ENCODE measurements at regions not wholly inside any gene's neighbourhood (a gene's known extent, or its start where the extent isn't known, plus 50 kb on each side); places are given as distances from the start of the nearest gene placed in this dataset.
A peak's percentile ranks its signal among the peaks of the same experiment; 100 is the strongest.

DNA sequence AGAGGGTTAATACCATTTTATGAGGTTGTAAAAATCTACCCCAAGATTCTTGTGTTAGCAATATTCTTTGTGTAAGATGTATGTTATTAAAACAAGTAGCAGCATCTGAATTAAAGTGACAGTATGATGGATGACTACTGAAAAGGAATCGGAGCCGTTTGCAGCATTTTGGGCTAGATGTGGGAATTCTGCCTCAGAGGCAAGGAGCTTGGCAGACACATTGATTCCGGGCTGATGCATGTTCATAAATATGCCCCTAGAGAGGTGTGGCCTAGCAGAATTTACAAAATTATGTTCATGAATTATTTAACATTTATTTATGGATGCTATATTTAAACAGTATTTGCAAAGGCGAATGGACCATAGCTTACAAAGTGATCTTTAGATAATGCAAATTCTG, 389.0 kb upstream of the ETAA1 start:
- no peak for DNase-seq (ENCODE audit: low read depth)
- H3K4me3 ChIP-seq (ENCODE audit: low read length) = no peak overlapping the region
- TF ChIP-seq, protein P1, sequence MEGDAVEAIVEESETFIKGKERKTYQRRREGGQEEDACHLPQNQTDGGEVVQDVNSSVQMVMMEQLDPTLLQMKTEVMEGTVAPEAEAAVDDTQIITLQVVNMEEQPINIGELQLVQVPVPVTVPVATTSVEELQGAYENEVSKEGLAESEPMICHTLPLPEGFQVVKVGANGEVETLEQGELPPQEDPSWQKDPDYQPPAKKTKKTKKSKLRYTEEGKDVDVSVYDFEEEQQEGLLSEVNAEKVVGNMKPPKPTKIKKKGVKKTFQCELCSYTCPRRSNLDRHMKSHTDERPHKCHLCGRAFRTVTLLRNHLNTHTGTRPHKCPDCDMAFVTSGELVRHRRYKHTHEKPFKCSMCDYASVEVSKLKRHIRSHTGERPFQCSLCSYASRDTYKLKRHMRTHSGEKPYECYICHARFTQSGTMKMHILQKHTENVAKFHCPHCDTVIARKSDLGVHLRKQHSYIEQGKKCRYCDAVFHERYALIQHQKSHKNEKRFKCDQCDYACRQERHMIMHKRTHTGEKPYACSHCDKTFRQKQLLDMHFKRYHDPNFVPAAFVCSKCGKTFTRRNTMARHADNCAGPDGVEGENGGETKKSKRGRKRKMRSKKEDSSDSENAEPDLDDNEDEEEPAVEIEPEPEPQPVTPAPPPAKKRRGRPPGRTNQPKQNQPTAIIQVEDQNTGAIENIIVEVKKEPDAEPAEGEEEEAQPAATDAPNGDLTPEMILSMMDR (conservative IDR thresholded peaks at IDR 0.05; ENCODE audit: low read length) = no peak

DNA sequence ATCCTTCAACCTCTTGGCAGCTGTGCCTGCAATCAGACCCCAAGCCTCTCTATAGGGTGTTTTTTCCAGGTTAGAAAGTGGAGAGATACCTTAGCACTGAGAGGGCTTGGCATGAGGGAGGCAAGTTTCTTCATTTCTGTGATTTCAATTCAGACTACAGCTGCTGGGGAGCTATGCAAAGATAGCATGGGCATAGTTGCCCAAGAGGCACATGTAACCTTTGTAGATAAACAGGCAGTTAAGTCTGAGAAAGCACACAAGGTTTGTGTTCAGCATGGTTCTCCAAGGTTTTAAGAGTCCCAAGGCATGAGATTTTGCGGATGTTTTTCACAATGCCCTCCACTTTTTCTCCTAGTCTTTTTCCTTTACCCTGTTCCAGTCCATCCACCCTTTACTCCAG, 385.0 kb upstream of the ETAA1 start:
- no peak for DNase-seq (ENCODE audit: low read depth)
- TF ChIP-seq, protein P1 (conservative IDR thresholded peaks at IDR 0.05; ENCODE audit: low read length) = no peak
- H3K4me3 ChIP-seq (ENCODE audit: low read length) = no peak overlapping the region

DNA sequence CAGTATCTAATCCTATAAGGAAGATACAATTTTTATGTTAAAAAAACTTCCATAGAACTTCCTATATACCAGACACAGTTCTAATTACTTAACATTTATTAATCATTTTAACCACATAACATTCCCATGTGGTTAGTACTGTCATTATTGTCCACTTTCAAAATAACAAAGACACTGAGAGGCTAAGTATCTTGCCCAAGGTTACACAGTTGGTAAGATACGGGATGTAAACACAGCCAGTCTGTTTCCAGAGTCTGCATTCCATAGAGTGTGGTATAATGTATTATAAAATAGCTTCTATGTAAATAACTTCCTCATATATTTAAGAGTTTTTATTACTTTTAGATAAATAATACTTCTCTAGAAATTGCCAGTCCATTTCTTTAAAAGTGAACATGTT, 383.3 kb upstream of the ETAA1 start:
- DNase-seq (ENCODE audit: low read depth) = peak; percentile 8
- TF ChIP-seq, protein P1 (conservative IDR thresholded peaks at IDR 0.05; ENCODE audit: low read length) = no peak
- H3K4me3 ChIP-seq (ENCODE audit: low read length) = no peak overlapping the region

DNA sequence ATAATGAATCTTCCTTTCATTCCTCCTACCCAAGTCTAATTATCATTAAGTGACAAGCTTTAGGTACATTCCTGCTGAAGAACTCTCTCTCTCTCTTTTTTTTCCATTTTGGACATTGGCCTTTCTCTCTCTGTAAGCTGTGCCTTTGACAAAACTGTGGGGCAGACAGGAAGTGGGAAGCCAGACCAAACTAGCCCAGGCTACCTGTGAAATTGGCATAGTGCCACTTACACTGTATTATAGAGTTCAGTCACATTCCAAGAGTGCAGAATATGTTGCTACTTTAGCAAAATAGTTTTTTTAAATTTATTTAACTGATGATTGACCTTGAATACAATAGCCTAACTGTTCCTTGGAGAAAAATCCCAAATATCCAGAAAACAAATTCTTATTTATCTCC, 381.5 kb upstream of the ETAA1 start:
- DNase-seq (ENCODE audit: low read depth) = no peak
- H3K4me3 ChIP-seq (ENCODE audit: low read length) = no peak overlapping the region
- TF ChIP-seq, protein P1 (conservative IDR thresholded peaks at IDR 0.05; ENCODE audit: low read length) = no peak

DNA sequence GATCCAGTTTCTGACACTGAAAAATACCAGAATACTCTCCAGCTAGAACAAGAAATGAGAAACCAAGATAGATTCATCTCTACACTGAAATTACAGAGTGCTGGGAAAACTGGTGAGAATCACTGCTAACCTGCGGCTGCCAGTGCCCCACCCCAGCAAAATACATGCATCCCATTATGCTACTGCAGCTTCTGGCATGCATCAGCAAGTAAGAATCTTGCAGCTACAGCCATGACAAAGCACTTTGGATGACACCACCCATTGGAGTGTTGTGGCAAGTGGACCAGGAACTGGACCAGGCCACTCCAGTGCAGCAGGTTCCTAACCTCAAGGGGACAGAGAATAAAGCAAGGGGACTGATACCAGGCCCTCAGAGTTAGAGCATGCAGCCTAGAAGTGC, 378.8 kb upstream of the ETAA1 start:
- H3K4me3 ChIP-seq (ENCODE audit: low read length) = no peak overlapping the region
- no peak for DNase-seq (ENCODE audit: low read depth)
- TF ChIP-seq, protein P1 (conservative IDR thresholded peaks at IDR 0.05; ENCODE audit: low read length) = no peak

DNA sequence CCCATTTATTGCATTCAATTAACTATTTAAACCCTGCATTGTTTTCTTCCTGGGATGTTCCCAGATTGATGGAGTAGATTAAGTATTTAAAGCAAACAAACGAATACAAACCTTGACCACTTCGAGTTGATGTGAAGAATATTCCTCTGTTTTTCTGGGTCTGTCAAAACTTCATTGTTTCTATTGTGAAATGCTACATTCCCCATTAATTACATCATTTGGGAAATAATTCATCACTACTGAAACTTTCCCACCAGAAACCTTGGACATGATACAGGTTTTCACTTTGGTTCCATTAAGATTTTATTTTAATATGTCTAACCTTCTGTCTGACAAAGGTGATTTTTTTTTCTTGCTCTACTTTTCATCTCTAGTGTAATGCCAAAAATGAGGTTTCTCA, 365.1 kb upstream of the ETAA1 start:
- TF ChIP-seq, protein P1 (conservative IDR thresholded peaks at IDR 0.05; ENCODE audit: low read length) = no peak
- DNase-seq (ENCODE audit: low read depth) = peak; percentile 8
- no peak overlapping the region for H3K4me3 ChIP-seq (ENCODE audit: low read length)

DNA sequence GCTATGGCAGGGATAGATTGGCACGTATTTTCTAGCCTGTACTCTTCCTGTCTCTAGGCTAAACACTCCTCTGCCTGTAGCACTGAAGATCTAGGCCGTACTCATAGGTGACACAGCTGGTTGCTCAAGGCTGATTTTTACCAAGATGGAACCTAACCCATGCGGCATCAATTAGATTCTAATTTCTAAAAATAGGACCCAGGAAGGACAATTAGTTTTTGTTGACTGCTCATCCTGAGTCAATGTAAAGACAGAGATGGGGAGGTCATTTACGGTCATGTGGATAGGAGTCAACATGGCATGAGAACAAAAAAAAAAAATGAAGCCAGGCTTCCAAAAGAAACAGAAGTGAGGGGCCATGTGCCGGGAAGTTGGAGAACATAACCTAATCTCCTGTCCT, 360.7 kb upstream of the ETAA1 start:
- DNase-seq (ENCODE audit: low read depth) = peak; percentile 19
- TF ChIP-seq, protein P1 (conservative IDR thresholded peaks at IDR 0.05; ENCODE audit: low read length) = no peak
- no peak overlapping the region for H3K4me3 ChIP-seq (ENCODE audit: low read length)

All from AG10803 (cell line).